HG03097 (cell line): ENCODE measurements at regions not wholly inside any gene's neighbourhood (a gene's known extent, or its start where the extent isn't known, plus 50 kb on each side); places are given as distances from the start of the nearest gene placed in this dataset.

Experiments used
- ATAC-seq: cut with Tn5 transposase; IDR thresholded peaks from one replicate; pipeline ENCODE4 v1.9.1; 2021; ENCODE audit not compliant: unreplicated experiment, low FRiP score

- no peak for ATAC-seq
Observed at GRCh38 chr5:116660929-116661328, 86.3 kb upstream of the SEMA6A start.

- no peak for ATAC-seq
Observed at GRCh38 chr5:116658830-116659229, 84.2 kb upstream of the SEMA6A start.

DNA sequence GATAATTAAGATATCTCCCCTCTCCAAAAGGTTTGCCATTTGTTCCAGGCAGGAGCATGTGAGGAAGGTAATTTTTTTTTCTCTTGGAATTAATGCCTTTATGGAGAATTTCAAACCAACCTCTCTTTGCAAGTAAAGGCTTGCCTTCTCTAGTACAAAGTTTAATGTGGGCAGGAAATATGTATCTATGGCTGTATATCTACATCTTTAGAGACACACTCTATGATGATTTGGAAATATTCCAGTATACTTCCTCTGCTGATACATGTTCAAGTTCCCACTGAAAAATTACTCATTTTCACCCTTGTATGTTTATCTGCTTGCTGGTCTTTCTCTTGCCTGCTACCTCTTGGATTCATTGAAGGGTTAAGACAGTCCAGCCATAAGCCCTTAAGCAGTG, 83.5 kb upstream of the SEMA6A start:
- ATAC-seq, result no peak

GRCh38 chr5:116655431-116655830, 80.8 kb upstream of the SEMA6A start:
- no peak for ATAC-seq

DNA sequence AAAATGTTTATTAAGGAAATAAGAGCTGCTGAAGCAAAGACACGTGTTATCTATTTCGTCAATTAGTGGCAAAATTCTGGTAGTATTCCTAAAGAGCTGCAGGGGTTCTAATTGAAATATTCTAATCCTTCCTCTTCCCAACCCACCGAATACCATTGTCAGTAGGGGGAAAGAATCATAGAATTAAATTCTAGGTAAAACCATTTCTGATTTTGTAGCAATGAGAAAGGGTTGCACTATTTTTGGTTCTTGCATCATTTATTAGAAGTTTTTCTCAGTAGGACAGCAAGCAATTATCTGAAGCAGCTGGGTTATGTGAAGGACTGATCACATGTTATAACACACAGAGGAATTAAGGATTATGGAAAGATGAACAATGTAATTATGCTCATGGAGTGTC, 80.3 kb upstream of the SEMA6A start:
- ATAC-seq, result no peak

DNA sequence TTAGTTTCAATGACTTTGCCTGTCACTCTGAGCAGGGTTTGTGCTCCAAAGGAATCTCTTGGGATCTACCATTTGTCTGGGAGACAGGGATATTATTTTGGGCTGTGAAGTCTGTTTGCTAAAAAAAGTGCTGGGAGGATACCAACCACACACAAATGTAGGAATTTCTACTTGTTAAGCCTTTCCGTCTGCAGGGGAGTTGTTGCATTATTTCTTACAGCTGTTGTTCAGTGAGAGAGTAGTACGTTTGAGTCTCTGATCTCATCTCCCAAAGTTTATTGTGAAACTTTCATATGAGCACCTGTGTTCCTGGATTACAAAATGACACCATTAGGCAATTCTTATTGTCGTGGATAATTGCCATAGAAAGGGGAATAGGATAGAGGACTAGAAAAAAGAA, 78.3 kb upstream of the SEMA6A start:
- ATAC-seq, result no peak

GRCh38 chr5:116652196-116652729, 77.6 kb upstream of the SEMA6A start:
- no peak for ATAC-seq

GRCh38 chr5:116651653-116652052, 77.0 kb upstream of the SEMA6A start:
- no peak for ATAC-seq

- no peak for ATAC-seq
Observed at GRCh38 chr5:116650964-116651363, 76.3 kb upstream of the SEMA6A start.

- ATAC-seq, result no peak
Observed at GRCh38 chr5:116650544-116650943, 75.9 kb upstream of the SEMA6A start.

DNA sequence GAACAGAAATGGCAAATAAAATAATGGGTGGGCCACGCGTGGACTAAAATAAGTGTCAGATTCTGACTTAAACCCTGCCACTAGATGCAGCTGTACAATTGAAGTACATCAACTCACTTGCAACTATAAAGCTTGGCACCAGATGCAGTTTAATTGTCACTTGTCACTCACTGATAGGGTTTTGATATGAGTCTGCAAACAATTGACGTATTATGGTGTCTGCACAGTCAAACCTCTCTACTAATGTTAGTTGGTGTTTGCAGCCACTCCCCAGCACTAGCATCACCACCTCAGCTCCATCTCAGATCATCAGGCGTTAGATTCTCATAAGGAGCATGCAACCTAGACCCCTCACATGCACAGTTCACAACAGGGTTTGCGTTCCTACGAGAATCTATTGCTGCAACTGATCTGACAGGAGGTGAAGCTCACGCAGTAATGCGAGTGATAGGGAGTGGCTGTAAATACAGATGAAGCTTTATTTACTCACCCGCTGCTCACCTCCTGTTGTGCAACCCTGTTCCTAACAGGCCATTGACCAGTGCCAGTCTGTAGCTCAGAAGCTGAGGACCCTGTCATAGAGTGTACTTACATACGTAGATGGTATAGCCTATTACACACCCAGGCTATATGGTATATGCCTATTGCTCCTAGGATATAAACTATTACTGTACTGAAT, 72.1 kb upstream of the SEMA6A start:
- ATAC-seq, result no peak

DNA sequence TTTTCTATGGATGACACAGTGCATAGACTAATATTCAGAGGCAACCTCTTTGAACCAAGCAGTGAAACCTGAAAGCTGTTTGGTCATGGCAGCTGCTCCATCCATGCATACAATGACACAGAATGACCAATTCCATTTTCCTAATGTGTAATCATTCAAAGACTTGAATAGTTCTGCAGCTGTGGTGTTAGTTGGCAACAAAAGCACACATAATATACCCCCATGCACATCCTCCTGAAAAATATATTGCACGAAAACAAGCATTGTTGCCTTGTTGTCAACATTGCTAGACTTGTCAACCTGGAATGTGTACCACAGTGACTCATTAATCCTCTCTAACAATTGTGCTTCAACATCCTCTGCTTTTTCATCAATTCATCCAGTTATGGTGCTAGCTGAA, 71.0 kb upstream of the SEMA6A start:
- peak; percentile 73 for ATAC-seq

DNA sequence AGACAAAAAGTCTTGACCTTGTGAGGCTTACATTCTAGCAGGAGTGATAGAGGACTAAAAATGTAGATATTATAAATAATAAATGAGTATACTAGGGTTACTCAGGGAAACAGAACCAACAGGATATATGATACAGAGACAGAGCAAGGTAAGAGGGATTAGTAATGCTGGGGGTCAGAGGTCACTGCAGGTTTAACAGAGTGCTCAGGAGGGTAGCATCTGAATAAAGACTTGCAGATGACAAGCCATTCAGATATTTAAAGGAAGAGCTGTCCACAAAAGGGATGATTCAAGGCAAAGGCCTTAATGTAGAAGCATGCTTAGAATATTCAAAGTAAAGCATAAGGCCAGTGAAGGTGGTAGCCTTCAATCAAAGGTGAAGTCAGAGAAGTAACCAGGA, 65.6 kb upstream of the SEMA6A start:
- ATAC-seq, result no peak

DNA sequence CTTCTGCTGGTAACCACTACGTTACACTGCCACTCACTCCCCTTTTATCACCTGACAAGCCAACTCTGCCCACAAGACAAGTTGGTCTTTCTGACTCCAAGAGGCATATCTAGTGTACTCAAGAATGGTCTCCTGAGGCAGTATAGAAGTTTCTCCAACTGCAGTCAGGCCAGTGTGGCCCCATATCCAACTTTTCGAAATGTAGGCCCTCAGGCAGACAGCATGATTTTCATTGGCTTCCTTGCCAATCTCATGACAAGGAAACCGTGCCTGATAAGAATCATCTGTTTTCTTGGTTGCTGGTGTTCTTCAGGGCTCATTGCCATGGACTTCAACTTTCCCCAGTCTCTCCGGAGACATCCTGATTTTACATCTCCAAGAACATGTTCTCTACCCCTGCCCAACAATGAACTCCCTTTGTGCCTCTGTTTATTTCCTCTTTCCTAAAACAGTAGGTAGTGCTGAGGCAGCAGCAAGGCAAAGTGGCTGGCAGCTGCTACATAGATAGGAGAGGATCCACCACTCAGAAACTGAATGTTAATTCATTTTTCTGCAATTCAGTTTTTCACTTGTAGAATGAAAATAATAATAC, 62.6 kb upstream of the SEMA6A start:
- ATAC-seq, result no peak

- ATAC-seq, result no peak
Observed at GRCh38 chr5:116632890-116633289, 58.3 kb upstream of the SEMA6A start.

DNA sequence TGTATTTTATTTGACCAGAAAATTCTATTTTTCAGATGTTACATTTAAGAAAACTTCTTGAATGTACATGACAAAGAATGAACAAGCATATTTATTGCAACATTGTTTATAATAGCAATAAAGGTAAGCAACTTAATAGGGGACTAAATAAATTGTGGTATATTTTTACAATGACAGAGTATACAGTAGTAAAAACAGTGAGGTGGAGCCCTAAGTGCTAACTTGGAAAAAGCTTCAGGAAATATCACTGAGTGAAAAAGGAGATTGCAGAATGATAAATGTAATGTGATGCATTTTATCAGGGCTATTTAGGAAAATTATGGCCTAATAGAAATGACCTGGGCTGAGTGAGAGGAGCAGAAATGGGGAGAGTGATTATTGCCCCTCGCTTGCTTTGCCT, 56.5 kb upstream of the SEMA6A start:
- no peak for ATAC-seq

GRCh38 chr5:116629168-116629567, 54.5 kb upstream of the SEMA6A start:
- ATAC-seq, result no peak

GRCh38 chr5:116626945-116627679, 52.5 kb upstream of the SEMA6A start:
- ATAC-seq, result peak; percentile 72

- no peak for ATAC-seq
Observed at GRCh38 chr5:116626272-116626723, 51.7 kb upstream of the SEMA6A start.
